A549 (cell line): ENCODE measurements at regions not wholly inside any gene's neighbourhood (a gene's known extent, or its start where the extent isn't known, plus 50 kb on each side); places are given as distances from the start of the nearest gene placed in this dataset.

Experiments
- CHD2 ChIP-seq: fragments of 150-350 bp; IDR thresholded peaks from 2 replicates; pipeline ENCODE4 v1.6.1; 2014; ENCODE audit warnings: low read length; ENCODE audit not compliant: partially characterized antibody
- HDAC2 ChIP-seq: fragments of 200-600 bp; sonication (generic); IDR thresholded peaks from 2 replicates; pipeline ENCODE4 v1.6.1; 2016
- MYC ChIP-seq: IDR thresholded peaks from 2 replicates; pipeline ENCODE4 v1.6.1; 2012; ENCODE audit warnings: mild to moderate bottlenecking, inconsistent platforms, low read length, improper control_type of control experiment, borderline replicate concordance
- POLR2A ChIP-seq: IDR thresholded peaks from 2 replicates; pipeline ENCODE4 v1.6.1; 2012; ENCODE audit warnings: mild to moderate bottlenecking, low read length
- POLR2AphosphoS2 ChIP-seq: conservative IDR thresholded peaks from 2 replicates; pipeline ENCODE4 v1.6.1; 2012; ENCODE audit warnings: low read length, improper control_type of control experiment, inconsistent platforms
- RFX5 ChIP-seq: fragments of 450-650 bp; IDR thresholded peaks from 2 replicates; pipeline ENCODE4 v1.7.1; 2014; ENCODE audit warnings: antibody characterized with exemption, mild to moderate bottlenecking, moderate library complexity
- TF ChIP-seq, protein P1 (sequence below): fragments of >200 bp; sonication (Bioruptor Twin); formaldehyde crosslinking; IDR thresholded peaks from 3 replicates; pipeline ENCODE4 v1.5.1; 2016
- TF ChIP-seq, protein P2 (sequence below): fragments of 200-600 bp; sonication (generic); IDR thresholded peaks from 2 replicates; pipeline ENCODE4 v1.6.1; 2016; ENCODE audit warnings: antibody characterized with exemption, mild to moderate bottlenecking, moderate library complexity

DNA sequence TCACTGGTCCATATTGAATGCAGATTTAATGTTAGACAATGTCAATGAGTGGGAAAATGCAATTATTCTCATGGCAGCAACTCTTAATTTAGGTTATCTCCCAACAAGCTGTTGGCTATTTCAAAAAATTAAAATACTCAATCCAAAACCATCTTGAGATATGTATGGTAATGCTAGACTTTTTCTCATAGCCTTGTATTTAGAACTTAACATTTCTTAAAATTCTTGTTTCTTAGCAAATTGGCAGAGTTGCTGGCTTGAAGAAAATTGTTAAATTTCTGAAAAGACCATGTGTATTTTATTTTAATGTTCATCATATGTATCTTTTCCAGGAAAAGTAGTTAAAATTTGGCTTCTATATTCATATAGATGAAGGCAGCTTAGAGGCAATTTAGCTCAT is 1355.1 kb downstream of the PCDH9 start:
- TF ChIP-seq POLR2A (no peak), RFX5 (no peak), POLR2AphosphoS2 (no peak), CHD2 (no peak), MYC (no peak), HDAC2 (no peak)
- TF ChIP-seq, protein P1, sequence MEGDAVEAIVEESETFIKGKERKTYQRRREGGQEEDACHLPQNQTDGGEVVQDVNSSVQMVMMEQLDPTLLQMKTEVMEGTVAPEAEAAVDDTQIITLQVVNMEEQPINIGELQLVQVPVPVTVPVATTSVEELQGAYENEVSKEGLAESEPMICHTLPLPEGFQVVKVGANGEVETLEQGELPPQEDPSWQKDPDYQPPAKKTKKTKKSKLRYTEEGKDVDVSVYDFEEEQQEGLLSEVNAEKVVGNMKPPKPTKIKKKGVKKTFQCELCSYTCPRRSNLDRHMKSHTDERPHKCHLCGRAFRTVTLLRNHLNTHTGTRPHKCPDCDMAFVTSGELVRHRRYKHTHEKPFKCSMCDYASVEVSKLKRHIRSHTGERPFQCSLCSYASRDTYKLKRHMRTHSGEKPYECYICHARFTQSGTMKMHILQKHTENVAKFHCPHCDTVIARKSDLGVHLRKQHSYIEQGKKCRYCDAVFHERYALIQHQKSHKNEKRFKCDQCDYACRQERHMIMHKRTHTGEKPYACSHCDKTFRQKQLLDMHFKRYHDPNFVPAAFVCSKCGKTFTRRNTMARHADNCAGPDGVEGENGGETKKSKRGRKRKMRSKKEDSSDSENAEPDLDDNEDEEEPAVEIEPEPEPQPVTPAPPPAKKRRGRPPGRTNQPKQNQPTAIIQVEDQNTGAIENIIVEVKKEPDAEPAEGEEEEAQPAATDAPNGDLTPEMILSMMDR: no peak
- TF ChIP-seq, protein P2, sequence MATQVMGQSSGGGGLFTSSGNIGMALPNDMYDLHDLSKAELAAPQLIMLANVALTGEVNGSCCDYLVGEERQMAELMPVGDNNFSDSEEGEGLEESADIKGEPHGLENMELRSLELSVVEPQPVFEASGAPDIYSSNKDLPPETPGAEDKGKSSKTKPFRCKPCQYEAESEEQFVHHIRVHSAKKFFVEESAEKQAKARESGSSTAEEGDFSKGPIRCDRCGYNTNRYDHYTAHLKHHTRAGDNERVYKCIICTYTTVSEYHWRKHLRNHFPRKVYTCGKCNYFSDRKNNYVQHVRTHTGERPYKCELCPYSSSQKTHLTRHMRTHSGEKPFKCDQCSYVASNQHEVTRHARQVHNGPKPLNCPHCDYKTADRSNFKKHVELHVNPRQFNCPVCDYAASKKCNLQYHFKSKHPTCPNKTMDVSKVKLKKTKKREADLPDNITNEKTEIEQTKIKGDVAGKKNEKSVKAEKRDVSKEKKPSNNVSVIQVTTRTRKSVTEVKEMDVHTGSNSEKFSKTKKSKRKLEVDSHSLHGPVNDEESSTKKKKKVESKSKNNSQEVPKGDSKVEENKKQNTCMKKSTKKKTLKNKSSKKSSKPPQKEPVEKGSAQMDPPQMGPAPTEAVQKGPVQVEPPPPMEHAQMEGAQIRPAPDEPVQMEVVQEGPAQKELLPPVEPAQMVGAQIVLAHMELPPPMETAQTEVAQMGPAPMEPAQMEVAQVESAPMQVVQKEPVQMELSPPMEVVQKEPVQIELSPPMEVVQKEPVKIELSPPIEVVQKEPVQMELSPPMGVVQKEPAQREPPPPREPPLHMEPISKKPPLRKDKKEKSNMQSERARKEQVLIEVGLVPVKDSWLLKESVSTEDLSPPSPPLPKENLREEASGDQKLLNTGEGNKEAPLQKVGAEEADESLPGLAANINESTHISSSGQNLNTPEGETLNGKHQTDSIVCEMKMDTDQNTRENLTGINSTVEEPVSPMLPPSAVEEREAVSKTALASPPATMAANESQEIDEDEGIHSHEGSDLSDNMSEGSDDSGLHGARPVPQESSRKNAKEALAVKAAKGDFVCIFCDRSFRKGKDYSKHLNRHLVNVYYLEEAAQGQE: no peak
